Neuronal stem cell (in vitro differentiated cells): ENCODE measurements at regions not wholly inside any gene's neighbourhood (a gene's known extent, or its start where the extent isn't known, plus 50 kb on each side); places are given as distances from the start of the nearest gene placed in this dataset.

Source experiments
- DNase-seq: peaks from one replicate; pipeline ENCODE4 v3.0.0-alpha.2; 2013; ENCODE audit warnings: low spot score
- H2AFZ ChIP-seq: one replicate; pipeline ENCODE4 v1.6.1; 2013; ENCODE audit warnings: mild to moderate bottlenecking, low read length, inconsistent platforms
- H2AK5ac ChIP-seq: 2 replicates; pipeline ENCODE4 v1.6.1; 2013; ENCODE audit warnings: low read depth, mild to moderate bottlenecking, inconsistent platforms, low read length, moderate library complexity, mixed read lengths
- H2BK120ac ChIP-seq: 2 replicates; pipeline ENCODE4 v1.6.1; 2013; ENCODE audit warnings: low read depth, mild to moderate bottlenecking, inconsistent platforms, low read length, moderate library complexity, mixed read lengths
- H2BK12ac ChIP-seq: one replicate; pipeline ENCODE4 v1.6.1; 2013; ENCODE audit warnings: low read length, inconsistent platforms
- H2BK15ac ChIP-seq: 2 replicates; pipeline ENCODE4 v1.6.1; 2013; ENCODE audit warnings: mild to moderate bottlenecking, low read length, inconsistent platforms, mixed read lengths
- H2BK5ac ChIP-seq: one replicate; pipeline ENCODE4 v1.6.1; 2013; ENCODE audit warnings: inconsistent platforms, mild to moderate bottlenecking, low read length, moderate library complexity
- H3K14ac ChIP-seq: one replicate; pipeline ENCODE4 v1.6.1; 2013; ENCODE audit warnings: low read length, inconsistent platforms
- H3K18ac ChIP-seq: 2 replicates; pipeline ENCODE4 v1.6.1; 2013; ENCODE audit warnings: low read length, inconsistent platforms
- H3K23ac ChIP-seq: 2 replicates; pipeline ENCODE4 v1.6.1; 2013; ENCODE audit warnings: low read depth, mild to moderate bottlenecking, mixed read lengths, low read length, inconsistent platforms; ENCODE audit not compliant: poor library complexity
- H3K27ac ChIP-seq: replicated peaks from 3 replicates; pipeline ENCODE4 v1.5.1; 2013; ENCODE audit warnings: low read length, inconsistent platforms
- H3K27me3 ChIP-seq, 3 experiments: 2 replicates each; pipeline ENCODE4 v1.6.1; 2013; ENCODE audit warnings: low read length in 3 of 3, mild to moderate bottlenecking in 2 of 3, inconsistent platforms in 1 of 3, low read depth in 1 of 3, mixed read lengths in 1 of 3, moderate library complexity in 1 of 3; ENCODE audit not compliant: control insufficient read depth in 3 of 3, insufficient read depth in 3 of 3
- H3K36me3 ChIP-seq, 2 donors: replicated peaks in 1 of 2; 2 replicates each; pipeline ENCODE4 v1.6.1; 2013; ENCODE audit warnings: low read length in 2 of 2; ENCODE audit not compliant: control insufficient read depth in 2 of 2, insufficient read depth in 2 of 2
- H3K4ac ChIP-seq: 2 replicates; pipeline ENCODE4 v1.6.1; 2013; ENCODE audit warnings: inconsistent platforms, mild to moderate bottlenecking, low read length, moderate library complexity
- H3K4me1 ChIP-seq, 2 donors: 1 replicate in 1 of 2; 2 replicates in 1 of 2; pipeline ENCODE4 v1.6.1; 2013; ENCODE audit warnings: low read length in 2 of 2, low read depth in 1 of 2; ENCODE audit not compliant: control insufficient read depth in 2 of 2, insufficient read depth in 1 of 2
- H3K4me2 ChIP-seq: one replicate; pipeline ENCODE4 v1.6.1; 2013; ENCODE audit warnings: mild to moderate bottlenecking, low read length, inconsistent platforms; ENCODE audit not compliant: insufficient read depth, poor library complexity, severe bottlenecking
- H3K4me3 ChIP-seq, 2 donors: 2 replicates each; pipeline ENCODE4 v1.5.1; 2013; ENCODE audit warnings: low read length in 2 of 2, mild to moderate bottlenecking in 2 of 2, inconsistent platforms in 1 of 2, moderate library complexity in 1 of 2
- H3K79me1 ChIP-seq: one replicate; pipeline ENCODE4 v1.6.1; 2013; ENCODE audit warnings: low read depth, mild to moderate bottlenecking, inconsistent platforms, low read length, moderate library complexity
- H3K9ac ChIP-seq: one replicate; pipeline ENCODE4 v1.6.1; 2013; ENCODE audit warnings: mild to moderate bottlenecking, low read depth, low read length, inconsistent platforms; ENCODE audit not compliant: poor library complexity
- H3K9me3 ChIP-seq, 2 donors: replicated peaks in 1 of 2; 2 replicates each; pipeline versions ENCODE3 to v1.6.1; 2013; ENCODE audit warnings: low read length in 2 of 2, mild to moderate bottlenecking in 2 of 2, inconsistent platforms in 1 of 2, low read depth in 1 of 2, mixed read lengths in 1 of 2, moderate library complexity in 1 of 2; ENCODE audit not compliant: control insufficient read depth in 2 of 2, insufficient read depth in 1 of 2
- H4K8ac ChIP-seq: one replicate; pipeline ENCODE4 v1.6.1; 2013; ENCODE audit warnings: low read depth, mild to moderate bottlenecking, inconsistent platforms, low read length, moderate library complexity
- H4K91ac ChIP-seq: one replicate; pipeline ENCODE4 v1.6.1; 2013; ENCODE audit warnings: low read length, low read depth, mild to moderate bottlenecking, inconsistent platforms; ENCODE audit not compliant: poor library complexity
- WGBS, 2 donors: extraction: QIAGEN DNeasy Blood & Tissue Kit; methylation state at CpG; one replicate each; pipeline ENCODE4 v1.1.7; 2013; ENCODE audit warnings: missing lambda C conversion rate in 2 of 2, mixed read lengths in 1 of 2; ENCODE audit not compliant: insufficient read length in 2 of 2, insufficient replicate concordance in 1 of 2; ENCODE audit errors: extremely low coverage in 2 of 2; 5-methylcytosine and 5-hydroxymethylcytosine counted together

DNA sequence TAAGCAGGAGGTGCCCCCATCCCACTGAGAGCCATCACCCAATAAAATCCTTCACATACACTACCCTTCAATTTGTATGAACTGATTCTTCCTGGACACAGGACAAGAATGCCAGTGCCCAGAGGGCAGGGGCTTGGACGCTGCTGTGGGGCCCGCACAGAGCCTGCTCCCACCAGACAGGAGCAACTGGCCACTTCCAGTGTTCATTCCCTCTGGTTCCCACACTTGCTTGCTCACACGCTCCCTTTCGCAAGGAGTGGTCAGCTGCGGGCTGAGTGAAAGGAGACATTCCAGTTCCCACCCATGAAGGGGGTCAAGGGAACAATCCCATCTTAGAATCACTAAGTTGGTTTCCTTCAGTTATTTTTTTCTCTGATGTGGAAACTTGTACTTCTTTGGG lies 314.5 kb upstream of the ACO1 start:
- Histone ChIP-seq H2BK5ac (no peak overlapping the region), H3K4me3 (no peak overlapping the region)
- WGBS, 2 donors: no CpG with 5 or more reads among the region's 5 CpGs

GRCh38 chr9:32072570-32072969 lies 311.9 kb upstream of the ACO1 start:
- Histone ChIP-seq H2BK12ac (no peak overlapping the region), H2BK5ac (no peak overlapping the region), H3K4ac (no peak overlapping the region), H3K4me3 (no peak overlapping the region), H3K9ac (no peak overlapping the region), H2BK120ac (no peak overlapping the region), H3K79me1 (no peaks in the 10 kb centered on the region), H2BK15ac (no peak overlapping the region), H3K4me2 (no peak overlapping the region), H3K9me3 (no peaks in the 10 kb centered on the region), H3K36me3 (no peaks in the 10 kb centered on the region), H2AK5ac (no peak overlapping the region), H3K23ac (no peak overlapping the region), H3K27me3 (no peaks in the 10 kb centered on the region), H2AFZ (no peak overlapping the region), H3K18ac (no peak overlapping the region), H3K27ac (no peak overlapping the region), H4K8ac (no peak overlapping the region), H3K14ac (no peak overlapping the region), H3K4me1 (no peaks in the 10 kb centered on the region), H4K91ac (no peak overlapping the region)
- no peak for DNase-seq
- no CpG with 5 or more reads among the region's 2 CpGs for WGBS, 2 donors

More for the DNA sequence above, 314.5 kb upstream of the ACO1 start:
- no peak overlapping the region for H2BK15ac ChIP-seq
- no peak overlapping the region for H2BK12ac ChIP-seq
- H4K91ac ChIP-seq: no peak overlapping the region
- H3K4ac ChIP-seq: no peak overlapping the region
- no peak overlapping the region for H3K4me2 ChIP-seq
- no peak overlapping the region for H4K8ac ChIP-seq
- H2AK5ac ChIP-seq: no peak overlapping the region
- no peak overlapping the region for H3K9ac ChIP-seq
- H3K36me3 ChIP-seq: no peaks in the 10 kb centered on the region
- no peaks in the 10 kb centered on the region for H3K9me3 ChIP-seq
- no peak overlapping the region for H2AFZ ChIP-seq
- H3K27ac ChIP-seq: no peak overlapping the region
- no peaks in the 10 kb centered on the region for H3K27me3 ChIP-seq
- H3K18ac ChIP-seq: no peak overlapping the region
- DNase-seq: no peak
- H3K79me1 ChIP-seq: no peaks in the 10 kb centered on the region
- H3K14ac ChIP-seq: no peak overlapping the region
- no peak overlapping the region for H2BK120ac ChIP-seq
- no peak overlapping the region for H3K23ac ChIP-seq
- no peaks in the 10 kb centered on the region for H3K4me1 ChIP-seq

DNA sequence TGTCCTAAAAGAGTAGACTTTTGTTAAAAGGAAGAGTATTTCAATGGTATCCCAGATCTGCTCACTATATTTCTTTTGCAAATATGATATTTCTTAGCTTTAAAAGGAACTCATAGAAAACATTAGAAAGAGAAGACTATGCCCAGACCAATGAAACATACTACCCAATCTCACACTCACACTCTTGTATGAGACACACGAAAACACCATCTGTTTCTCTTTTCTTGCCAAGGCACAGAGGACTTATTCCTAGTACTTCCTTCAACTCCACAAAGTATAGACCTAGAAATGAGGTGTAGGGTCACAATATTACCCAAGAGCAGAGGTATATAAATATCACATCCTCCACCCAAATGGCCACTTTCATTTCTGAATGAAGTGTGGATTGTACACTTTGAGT lies 292.4 kb upstream of the ACO1 start:
- H3K4me1 ChIP-seq: no peaks in the 10 kb centered on the region
- no CpG with 5 or more reads among the region's 1 CpG for WGBS, 2 donors

DNA sequence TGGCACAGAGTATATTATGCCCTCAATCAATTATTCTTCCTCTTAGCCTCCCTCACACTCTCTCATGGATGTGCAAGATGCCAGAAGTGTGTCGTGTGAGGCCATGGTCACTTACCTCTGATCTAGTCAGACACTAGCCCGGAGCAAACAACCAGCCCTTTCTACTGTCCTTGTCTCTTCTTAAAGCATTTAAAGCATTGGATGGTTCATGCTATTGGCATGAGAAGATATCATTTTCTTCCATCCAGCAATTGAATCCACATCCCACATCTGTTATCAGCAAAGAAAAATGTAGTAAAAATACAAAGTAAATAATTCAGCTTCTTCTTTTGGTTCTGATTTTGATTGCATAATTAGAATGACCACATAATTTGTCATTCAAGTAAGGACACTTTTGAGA lies 267.2 kb upstream of the ACO1 start:
- no peak overlapping the region for H3K27ac ChIP-seq
- WGBS, 2 donors: no CpG with 5 or more reads among the region's 2 CpGs
- H2BK5ac ChIP-seq: no peak overlapping the region
- H3K4ac ChIP-seq: no peak overlapping the region
- H3K23ac ChIP-seq: no peak overlapping the region
- H4K91ac ChIP-seq: no peak overlapping the region
- H2AFZ ChIP-seq: no peak overlapping the region
- no peak overlapping the region for H2BK120ac ChIP-seq
- no peak overlapping the region for H2BK15ac ChIP-seq
- no peaks in the 10 kb centered on the region for H3K79me1 ChIP-seq
- H3K9me3 ChIP-seq: no peaks in the 10 kb centered on the region
- no peak overlapping the region for H3K4me3 ChIP-seq
- H3K9ac ChIP-seq: no peak overlapping the region
- no peaks in the 10 kb centered on the region for H3K27me3 ChIP-seq
- H3K14ac ChIP-seq: no peak overlapping the region
- H4K8ac ChIP-seq: no peak overlapping the region
- H3K4me1 ChIP-seq: no peaks in the 10 kb centered on the region
- no peak for DNase-seq
- H2BK12ac ChIP-seq: no peak overlapping the region
- H3K18ac ChIP-seq: no peak overlapping the region
- no peak overlapping the region for H3K4me2 ChIP-seq
- H3K36me3 ChIP-seq: no peaks in the 10 kb centered on the region
- H2AK5ac ChIP-seq: no peak overlapping the region

More for the DNA sequence above, 292.4 kb upstream of the ACO1 start:
- Histone ChIP-seq H3K4me3 (no peak overlapping the region), H3K14ac (no peak overlapping the region), H3K4me2 (no peak overlapping the region), H3K27ac (no peak overlapping the region), H3K18ac (no peak overlapping the region), H2BK120ac (no peak overlapping the region), H2AFZ (no peak overlapping the region), H3K36me3 (no peaks in the 10 kb centered on the region), H3K27me3 (no peaks in the 10 kb centered on the region), H3K4ac (no peak overlapping the region), H4K8ac (no peak overlapping the region), H2BK12ac (no peak overlapping the region), H3K79me1 (no peaks in the 10 kb centered on the region), H3K9me3 (no peaks in the 10 kb centered on the region), H2AK5ac (no peak overlapping the region), H3K23ac (no peak overlapping the region), H4K91ac (no peak overlapping the region), H2BK15ac (no peak overlapping the region), H2BK5ac (no peak overlapping the region), H3K9ac (no peak overlapping the region)
- DNase-seq: no peak
